ENCODE measurements at regions not wholly inside any gene's neighbourhood (a gene's known extent, or its start where the extent isn't known, plus 50 kb on each side); places are given as distances from the start of the nearest gene placed in this dataset.

DNA sequence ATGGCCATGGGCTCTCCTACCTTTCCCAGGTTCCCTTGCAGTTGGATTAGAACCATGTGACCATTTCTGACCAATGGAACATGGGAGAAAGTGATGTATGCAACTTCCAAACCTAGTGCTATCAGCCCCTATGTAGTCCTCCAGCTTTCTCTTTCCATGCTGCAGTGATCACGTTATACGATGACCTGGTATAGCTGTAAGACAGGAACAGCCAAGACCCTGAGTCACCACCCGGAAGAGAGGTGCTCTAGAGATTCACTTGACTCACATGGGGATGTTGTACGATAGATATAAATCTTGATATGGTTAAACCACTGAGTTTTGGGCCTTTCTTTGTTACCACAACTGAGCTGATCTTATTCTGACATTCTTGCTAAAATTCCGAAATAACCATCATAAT lies 65.1 kb downstream of the NOG start:
- intact Hi-C loops (cut with DNase I): no loop called here
- Histone ChIP-seq H3K27me3 (no peaks in the 10 kb centered on the region), H3K4me3 (replicated peaks in 1 of 3) (no peak overlapping the region), H3K36me3 (no peaks in the 10 kb centered on the region), H3K9me3 (no peaks in the 10 kb centered on the region), H3K27ac (no peak overlapping the region), H3K4me1 (no peaks in the 10 kb centered on the region)
- TF ChIP-seq, protein P1, sequence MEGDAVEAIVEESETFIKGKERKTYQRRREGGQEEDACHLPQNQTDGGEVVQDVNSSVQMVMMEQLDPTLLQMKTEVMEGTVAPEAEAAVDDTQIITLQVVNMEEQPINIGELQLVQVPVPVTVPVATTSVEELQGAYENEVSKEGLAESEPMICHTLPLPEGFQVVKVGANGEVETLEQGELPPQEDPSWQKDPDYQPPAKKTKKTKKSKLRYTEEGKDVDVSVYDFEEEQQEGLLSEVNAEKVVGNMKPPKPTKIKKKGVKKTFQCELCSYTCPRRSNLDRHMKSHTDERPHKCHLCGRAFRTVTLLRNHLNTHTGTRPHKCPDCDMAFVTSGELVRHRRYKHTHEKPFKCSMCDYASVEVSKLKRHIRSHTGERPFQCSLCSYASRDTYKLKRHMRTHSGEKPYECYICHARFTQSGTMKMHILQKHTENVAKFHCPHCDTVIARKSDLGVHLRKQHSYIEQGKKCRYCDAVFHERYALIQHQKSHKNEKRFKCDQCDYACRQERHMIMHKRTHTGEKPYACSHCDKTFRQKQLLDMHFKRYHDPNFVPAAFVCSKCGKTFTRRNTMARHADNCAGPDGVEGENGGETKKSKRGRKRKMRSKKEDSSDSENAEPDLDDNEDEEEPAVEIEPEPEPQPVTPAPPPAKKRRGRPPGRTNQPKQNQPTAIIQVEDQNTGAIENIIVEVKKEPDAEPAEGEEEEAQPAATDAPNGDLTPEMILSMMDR (IDR thresholded peaks at IDR 0.05): no peak
- no peak for TF ChIP-seq POLR2A (IDR thresholded peaks at IDR 0.05)
- no peak for DNase-seq
- 94 to 96% methylated on average over 5 of the region's 5 CpGs for WGBS, 2 donors

DNA sequence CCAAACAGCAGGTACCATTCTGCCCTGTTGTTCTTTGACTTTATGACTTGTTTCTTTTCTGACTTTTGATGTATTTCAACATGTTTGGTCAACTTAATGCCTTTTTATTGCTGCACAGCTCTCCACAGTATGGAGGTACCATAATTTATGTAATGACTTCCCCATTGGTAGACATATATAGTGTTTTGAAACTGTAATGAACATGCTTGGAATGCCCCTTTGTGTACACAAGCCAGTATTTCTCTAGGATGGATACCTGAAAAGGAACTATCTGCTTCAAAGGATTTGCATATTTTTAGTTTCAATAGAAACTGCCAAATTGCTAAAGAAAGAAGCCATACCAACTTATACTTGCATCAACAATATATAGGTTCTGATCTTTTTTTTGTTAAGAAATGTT lies 66.1 kb downstream of the NOG start:
- intact Hi-C loops (cut with DNase I): loop anchor here (5.0 kb wide), 1 partner anchor 62 kb away; no protein-coding TSS in a partner anchor

DNA sequence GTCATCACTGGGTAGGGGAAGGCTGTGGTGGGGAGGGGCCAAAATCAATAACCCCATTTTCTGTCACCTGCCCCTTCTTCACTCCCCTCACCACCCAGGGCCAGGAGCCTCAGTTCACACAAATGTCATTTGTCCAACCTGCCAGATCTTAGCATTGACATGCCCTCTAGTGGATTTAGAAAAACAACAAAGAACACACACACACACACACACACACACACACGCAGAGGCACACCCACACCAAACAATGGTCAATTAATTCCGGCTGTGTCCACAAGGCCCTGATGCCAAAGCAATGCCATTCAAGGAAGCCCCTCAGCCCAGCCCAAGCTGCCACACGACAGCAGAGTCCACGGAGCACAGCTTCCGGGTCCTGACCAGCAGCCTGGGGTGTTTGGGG lies 68.4 kb downstream of the NOG start:
- no peak overlapping the region for H3K27ac ChIP-seq
- no peaks in the 10 kb centered on the region for H3K36me3 ChIP-seq
- no peaks in the 10 kb centered on the region for H3K9me3 ChIP-seq
- intact Hi-C loops (cut with DNase I): loop anchor here (5.0 kb wide), 1 partner anchor 65 kb away; no protein-coding TSS in a partner anchor
- WGBS, 2 donors: 64 to 79% methylated on average over 5 of the region's 5 CpGs
- no peaks in the 10 kb centered on the region for H3K27me3 ChIP-seq
- no peaks in the 10 kb centered on the region for H3K4me1 ChIP-seq
- DNase-seq: no peak
- TF ChIP-seq, protein P1 (IDR thresholded peaks at IDR 0.05): no peak
- no peak for TF ChIP-seq POLR2A (IDR thresholded peaks at IDR 0.05)
- H3K4me3 ChIP-seq (replicated peaks in 1 of 3): no peak overlapping the region

More for the DNA sequence above, 66.1 kb downstream of the NOG start:
- no peaks in the 10 kb centered on the region for H3K4me1 ChIP-seq
- H3K27ac ChIP-seq: no peak overlapping the region
- H3K9me3 ChIP-seq: no peaks in the 10 kb centered on the region
- no peak for DNase-seq
- H3K27me3 ChIP-seq: no peaks in the 10 kb centered on the region
- TF ChIP-seq, protein P1 (IDR thresholded peaks at IDR 0.05): no peak
- TF ChIP-seq POLR2A (IDR thresholded peaks at IDR 0.05): no peak
- H3K4me3 ChIP-seq (replicated peaks in 1 of 3): no peak overlapping the region
- no peaks in the 10 kb centered on the region for H3K36me3 ChIP-seq

DNA sequence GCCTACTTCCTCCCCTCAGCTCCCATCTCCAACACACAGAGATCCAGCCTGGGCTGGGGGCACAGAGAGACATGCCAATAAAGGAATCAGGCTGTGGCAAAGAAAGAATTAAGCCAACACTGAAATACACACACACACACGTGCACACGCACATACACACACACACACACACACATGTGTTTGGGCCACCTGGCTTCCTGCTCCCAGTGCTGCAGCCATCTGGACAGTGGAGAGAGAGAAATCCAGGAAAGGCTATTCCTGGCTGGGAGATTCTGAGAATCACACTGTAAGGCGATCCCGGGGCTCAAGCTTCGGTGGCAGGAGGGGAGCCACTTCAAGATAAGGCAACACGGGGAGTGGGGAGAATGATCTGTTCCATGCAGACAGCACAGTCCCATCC lies 72.4 kb downstream of the NOG start:
- DNase-seq: no peak
- H3K27me3 ChIP-seq: no peaks in the 10 kb centered on the region
- intact Hi-C loops (cut with DNase I): no loop called here

DNA sequence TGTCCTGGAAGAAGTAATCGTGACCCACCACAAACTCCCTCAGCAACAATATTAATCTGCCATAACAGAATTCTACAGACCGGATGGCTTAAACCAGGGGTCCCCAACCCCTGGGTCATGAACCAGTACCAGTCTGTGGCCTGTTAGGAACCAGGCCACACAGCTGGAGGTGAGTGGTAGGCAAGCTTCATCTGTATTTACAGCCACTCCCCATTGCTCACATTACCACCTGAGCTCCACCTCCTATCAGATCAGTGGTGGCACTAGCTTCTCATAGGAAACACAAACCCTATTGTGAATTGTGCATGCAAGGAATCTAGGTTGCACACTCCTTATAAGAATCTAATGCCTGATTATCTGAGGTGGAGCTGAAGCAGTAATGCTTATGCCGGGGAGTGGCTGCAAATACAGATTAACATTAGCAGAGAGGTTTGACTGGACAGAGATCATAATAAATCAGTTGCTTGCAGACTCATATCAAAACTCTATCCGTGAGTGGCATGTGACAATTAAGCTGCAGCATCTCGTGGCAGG lies 74.5 kb downstream of the NOG start:
- no peak overlapping the region for H3K4me3 ChIP-seq (replicated peaks in 1 of 3)
- TF ChIP-seq POLR2A (IDR thresholded peaks at IDR 0.05): no peak
- TF ChIP-seq, protein P1 (IDR thresholded peaks at IDR 0.05): no peak
- H3K36me3 ChIP-seq: no peaks in the 10 kb centered on the region
- H3K9me3 ChIP-seq: no peaks in the 10 kb centered on the region
- no peaks in the 10 kb centered on the region for H3K27me3 ChIP-seq
- H3K27ac ChIP-seq: no peak overlapping the region
- 69 to 73% methylated on average over 5 of the region's 5 CpGs for WGBS, 2 donors
- intact Hi-C loops (cut with DNase I): no loop called here
- no peaks in the 10 kb centered on the region for H3K4me1 ChIP-seq
- no peak for DNase-seq

More for the DNA sequence above, 72.4 kb downstream of the NOG start:
- TF ChIP-seq, protein P1 (IDR thresholded peaks at IDR 0.05): no peak
- H3K27ac ChIP-seq: no peak overlapping the region
- H3K36me3 ChIP-seq: no peaks in the 10 kb centered on the region
- no peaks in the 10 kb centered on the region for H3K4me1 ChIP-seq
- WGBS, 2 donors: 23 to 47% methylated on average over 6 of the region's 6 CpGs
- no peaks in the 10 kb centered on the region for H3K9me3 ChIP-seq
- H3K4me3 ChIP-seq (replicated peaks in 1 of 3): no peak overlapping the region

Data from thyroid gland (tissue), 4 donors.